PC-9 (cell line): ENCODE measurements at regions not wholly inside any gene's neighbourhood (a gene's known extent, or its start where the extent isn't known, plus 50 kb on each side); places are given as distances from the start of the nearest gene placed in this dataset.

Experiments
- BruUV-seq: library from RNA; stranded (reverse); fragments of 400-500 nt; replicated peaks from 2 replicates; lab custom pipeline; 2021; lab: Mats Ljungman, UMichigan
- CTCF ChIA-PET: fragments of 300-600 bp; sonication (Branson Sonifier 250); formaldehyde crosslinking; loops from one replicate; lab custom pipeline; 2022; ENCODE audit warnings: antibody characterized with exemption; lab: Charles Lee
- POLR2A ChIA-PET: fragments of 300-600 bp; sonication (Branson Sonifier 250); formaldehyde crosslinking; loops from one replicate; lab custom pipeline; 2022; ENCODE audit warnings: antibody characterized with exemption; ENCODE audit not compliant: unreplicated experiment; lab: Charles Lee
- DNase-seq, 2 experiments: peaks; one replicate each; pipeline versions ENCODE4 v3.0.0 to v3.0.0-alpha.2; 2015 to 2022; ENCODE audit warnings: mixed read lengths in 1 of 2
- H2AFZ ChIP-seq: fragments of 200-600 bp; sonication (generic); 2 replicates; pipeline ENCODE4 v1.8.1; 2017; ENCODE audit warnings: antibody characterized with exemption
- H3F3A ChIP-seq: fragments of 200-600 bp; sonication (generic); 2 replicates; pipeline ENCODE4 v1.8.1; 2017; ENCODE audit warnings: antibody characterized with exemption, mild to moderate bottlenecking, low read depth; ENCODE audit not compliant: insufficient read depth
- H3K27ac ChIP-seq: fragments of 200-600 bp; sonication (generic); 2 replicates; pipeline ENCODE4 v1.6.1; 2016; ENCODE audit warnings: mixed run types
- H3K27me3 ChIP-seq: fragments of 200-600 bp; sonication (generic); 2 replicates; pipeline ENCODE4 v1.6.1; 2016; ENCODE audit warnings: low read depth, mixed run types; ENCODE audit not compliant: insufficient read depth
- H3K36me3 ChIP-seq: fragments of 200-600 bp; sonication (generic); 2 replicates; pipeline ENCODE4 v1.6.1; 2016; ENCODE audit warnings: low read depth, mixed run types
- H3K4me1 ChIP-seq: fragments of 200-600 bp; sonication (generic); replicated peaks from 2 replicates; pipeline ENCODE4 v1.6.1; 2016; ENCODE audit warnings: mixed run types; ENCODE audit not compliant: insufficient read depth
- H3K4me2 ChIP-seq: fragments of 200-600 bp; sonication (generic); 2 replicates; pipeline ENCODE4 v1.6.1; 2017; ENCODE audit warnings: mixed run types
- H3K4me3 ChIP-seq: fragments of 200-600 bp; sonication (generic); 2 replicates; pipeline ENCODE4 v1.6.1; 2016; ENCODE audit warnings: mixed run types
- H3K79me2 ChIP-seq: fragments of 200-600 bp; sonication (generic); 2 replicates; pipeline ENCODE4 v1.6.1; 2017; ENCODE audit warnings: low read depth, mixed run types
- H3K9me2 ChIP-seq: fragments of 200-600 bp; sonication (generic); 2 replicates; pipeline ENCODE4 v1.8.1; 2017; ENCODE audit warnings: mild to moderate bottlenecking; ENCODE audit not compliant: insufficient read depth
- H3K9me3 ChIP-seq: fragments of 200-600 bp; sonication (generic); 2 replicates; pipeline ENCODE4 v1.8.1; 2016; ENCODE audit warnings: low read depth; ENCODE audit not compliant: insufficient read depth
- H4K20me1 ChIP-seq: fragments of 200-600 bp; sonication (generic); 2 replicates; pipeline ENCODE4 v1.8.1; 2017; ENCODE audit not compliant: insufficient read depth
- CTCF ChIP-seq: fragments of 200-600 bp; sonication (generic); conservative IDR thresholded peaks from 2 replicates; pipeline ENCODE4 v1.6.1; 2017; ENCODE audit warnings: mixed run types, antibody characterized with exemption, mild to moderate bottlenecking, moderate library complexity
- EZH2 ChIP-seq: fragments of 200-600 bp; sonication (generic); IDR thresholded peaks from 2 replicates; pipeline ENCODE4 v1.8.0; 2017; ENCODE audit warnings: antibody characterized with exemption, low read depth
- intact Hi-C: fragments of 100-400 bp; cut with micrococcal nuclease; formaldehyde crosslinking; loops from one replicate; pipeline ENCODE4 v1.10.0; 2022; ENCODE audit not compliant: unreplicated experiment

GRCh38 chr15:81948751-81949150 lies 97.1 kb downstream of the MEX3B start:
- Histone ChIP-seq H3K79me2 (no peaks in the 10 kb centered on the region), H3K4me1 (no peaks in the 10 kb centered on the region), H3F3A (no peaks in the 10 kb centered on the region), H2AFZ (no peak overlapping the region), H3K9me3 (no peaks in the 10 kb centered on the region), H3K27me3 (peaks cover 24% of the 10 kb centered on the region; the same call in 1 of the 2 replicates), H3K4me3 (no peak overlapping the region), H3K36me3 (no peaks in the 10 kb centered on the region), H3K4me2 (no peak overlapping the region), H3K9me2 (no peaks in the 10 kb centered on the region), H4K20me1 (no peaks in the 10 kb centered on the region), H3K27ac (no peak overlapping the region)
- no TSS peak for BruUV-seq
- DNase-seq = no peak
- intact Hi-C loops = no loop called here
- CTCF ChIA-PET = no interaction called here
- TF ChIP-seq EZH2 (no peak), CTCF (no peak)
- POLR2A ChIA-PET = no interaction called here

GRCh38 chr15:81948222-81948621 lies 97.6 kb downstream of the MEX3B start:
- no peak for TF ChIP-seq EZH2
- no peak for DNase-seq
- no peaks in the 10 kb centered on the region for H3K9me2 ChIP-seq
- H3K36me3 ChIP-seq = no peaks in the 10 kb centered on the region
- no peaks in the 10 kb centered on the region for H3F3A ChIP-seq
- H3K27ac ChIP-seq = no peak overlapping the region
- H3K27me3 ChIP-seq = peaks cover 24% of the 10 kb centered on the region; the same call in 1 of the 2 replicates
- no peaks in the 10 kb centered on the region for H3K79me2 ChIP-seq
- no peaks in the 10 kb centered on the region for H4K20me1 ChIP-seq
- no peak overlapping the region for H2AFZ ChIP-seq
- H3K4me2 ChIP-seq = no peak overlapping the region
- no peaks in the 10 kb centered on the region for H3K9me3 ChIP-seq
- no TSS peak for BruUV-seq
- intact Hi-C loops = no loop called here
- no peak overlapping the region for H3K4me3 ChIP-seq
- POLR2A ChIA-PET = no interaction called here
- H3K4me1 ChIP-seq = no peaks in the 10 kb centered on the region
- CTCF ChIA-PET = no interaction called here

- BruUV-seq = no TSS peak
- Histone ChIP-seq H2AFZ (no peak overlapping the region), H3F3A (no peaks in the 10 kb centered on the region), H3K36me3 (no peaks in the 10 kb centered on the region), H3K27ac (no peak overlapping the region), H3K9me3 (no peaks in the 10 kb centered on the region), H3K27me3 (peaks cover 24% of the 10 kb centered on the region; the same call in 1 of the 2 replicates), H3K4me2 (no peak overlapping the region), H3K79me2 (no peaks in the 10 kb centered on the region), H4K20me1 (no peaks in the 10 kb centered on the region), H3K4me3 (no peak overlapping the region), H3K4me1 (no peaks in the 10 kb centered on the region), H3K9me2 (no peaks in the 10 kb centered on the region)
- TF ChIP-seq EZH2 (no peak), CTCF (no peak)
- ChIA-PET POLR2A (no interaction called here), CTCF (no interaction called here)
- no peak for DNase-seq
- intact Hi-C loops = no loop called here
Observed at GRCh38 chr15:81947548-81947947, 98.3 kb downstream of the MEX3B start.

- Histone ChIP-seq H3K27ac (no peak overlapping the region), H3K4me1 (no peaks in the 10 kb centered on the region), H3K9me3 (0 out of 2 replicates have a peak, but pooled peaks cover 1% of the 10 kb centered on the region), H3K79me2 (no peaks in the 10 kb centered on the region), H3K4me2 (no peak overlapping the region), H3K9me2 (no peaks in the 10 kb centered on the region), H3K4me3 (no peak overlapping the region), H3K36me3 (no peaks in the 10 kb centered on the region), H3F3A (no peaks in the 10 kb centered on the region), H3K27me3 (peaks cover 24% of the 10 kb centered on the region; the same call in 1 of the 2 replicates), H2AFZ (no peak overlapping the region), H4K20me1 (no peaks in the 10 kb centered on the region)
- TF ChIP-seq CTCF = no peak
- TF ChIP-seq EZH2 = no peak
- DNase-seq = no peak
- ChIA-PET POLR2A (no interaction called here), CTCF (no interaction called here)
- no TSS peak for BruUV-seq
- intact Hi-C loops = no loop called here
Observed at GRCh38 chr15:81945014-81945615, 100.7 kb downstream of the MEX3B start.
